Endothelial cell of umbilical vein (primary cell): ENCODE measurements at regions not wholly inside any gene's neighbourhood (a gene's known extent, or its start where the extent isn't known, plus 50 kb on each side); places are given as distances from the start of the nearest gene placed in this dataset.

Experiments used
- CTCF ChIP-seq, 2 donors: IDR thresholded peaks; 1 replicate in 1 of 2; 2 replicates in 1 of 2; pipeline ENCODE4 v1.5.1; 2011; ENCODE audit warnings: low read length in 2 of 2, mild to moderate bottlenecking in 2 of 2, moderate library complexity in 2 of 2, control low read depth in 1 of 2, inconsistent platforms in 1 of 2, low read depth in 1 of 2; ENCODE audit not compliant: insufficient read depth in 1 of 2; ENCODE audit errors: extremely low read depth in 1 of 2
- EZH2 ChIP-seq: IDR thresholded peaks from 2 replicates; pipeline ENCODE4 v1.6.1; 2012; ENCODE audit warnings: borderline replicate concordance, low read depth, mild to moderate bottlenecking, moderate library complexity, low read length, inconsistent platforms; ENCODE audit not compliant: severe bottlenecking
- FOS ChIP-seq: IDR thresholded peaks from 2 replicates; pipeline ENCODE4 v1.6.1; 2011; ENCODE audit warnings: mild to moderate bottlenecking, low read length, moderate library complexity, borderline replicate concordance; ENCODE audit not compliant: insufficient read depth
- GATA2 ChIP-seq: IDR thresholded peaks from 2 replicates; pipeline ENCODE4 v1.7.0; 2011; ENCODE audit warnings: low read depth, mild to moderate bottlenecking, moderate library complexity, mixed read lengths, low read length; ENCODE audit not compliant: insufficient read length, insufficient read depth
- MAX ChIP-seq: IDR thresholded peaks from 2 replicates; pipeline ENCODE4 v1.6.1; 2011; ENCODE audit not compliant: insufficient read depth, insufficient read length
- MYC ChIP-seq: IDR thresholded peaks from one replicate; pipeline ENCODE4 v1.6.1; 2011; ENCODE audit warnings: mild to moderate bottlenecking, low read depth, low read length
- POLR2A ChIP-seq: IDR thresholded peaks from 2 replicates; pipeline ENCODE4 v1.6.1; 2012; ENCODE audit warnings: low read depth, mild to moderate bottlenecking, control low read depth, low read length
- POLR2AphosphoS5 ChIP-seq: IDR thresholded peaks from 2 replicates; pipeline ENCODE4 v1.6.1; 2012; ENCODE audit warnings: low read depth, mild to moderate bottlenecking, control low read depth, low read length, moderate library complexity; ENCODE audit not compliant: insufficient read depth

- TF ChIP-seq POLR2A = no peak
- no peak for TF ChIP-seq CTCF (IDR thresholded peaks at IDR 0.05; ENCODE audit: extremely low read depth in 1 of 2, insufficient read depth in 1 of 2, low read depth in 1 of 2, low read length in 2 of 2)
- no peak for TF ChIP-seq MAX
- no peak for TF ChIP-seq FOS
- TF ChIP-seq EZH2 = no peak
- no peak for TF ChIP-seq POLR2AphosphoS5
- TF ChIP-seq GATA2 = no peak
- TF ChIP-seq MYC = no peak
These were observed 250.5 kb downstream of the NRIP1 start for GRCh38 chr21:14814282-14814681.
